D721Med (cell line): ENCODE measurements at regions not wholly inside any gene's neighbourhood (a gene's known extent, or its start where the extent isn't known, plus 50 kb on each side); places are given as distances from the start of the nearest gene placed in this dataset.

ENCODE experiments used
- DNase-seq: peaks from one replicate; pipeline ENCODE4 v3.0.0; 2011; ENCODE audit warnings: low spot score; ENCODE audit not compliant: insufficient read length
- FAIRE-seq: peaks from 2 replicates; lab custom pipeline; 2011; peaks lifted over from hg19 to GRCh38; lab: Jason Lieb, UNC
- TF ChIP-seq, protein P1 (sequence below): IDR thresholded peaks from 2 replicates; pipeline ENCODE4 v1.5.1; 2012; ENCODE audit warnings: mild to moderate bottlenecking, control low read depth; ENCODE audit not compliant: insufficient read depth; ENCODE audit errors: missing control alignments

DNA sequence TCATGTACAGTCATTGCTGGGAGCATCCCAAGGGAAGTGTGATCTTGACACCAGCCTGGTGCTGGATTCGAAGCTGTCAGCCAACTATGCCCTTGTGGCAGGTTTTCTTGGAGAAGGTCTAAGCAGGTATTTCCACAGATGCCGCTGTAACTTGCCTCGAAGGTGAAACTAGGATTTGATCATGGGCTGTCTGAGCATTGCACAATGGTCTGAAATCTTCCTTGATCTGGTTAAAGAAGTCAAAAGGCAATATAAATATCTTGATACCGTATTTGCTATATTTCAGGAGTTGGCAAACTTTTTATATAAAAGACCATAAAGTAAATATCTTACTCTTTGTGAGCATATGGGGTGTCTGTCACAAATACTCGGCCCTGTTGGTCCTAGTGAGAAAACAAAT, 206.8 kb downstream of the LYPLAL1 start:
- FAIRE-seq (no peak), DNase-seq (no peak)
- TF ChIP-seq, protein P1, sequence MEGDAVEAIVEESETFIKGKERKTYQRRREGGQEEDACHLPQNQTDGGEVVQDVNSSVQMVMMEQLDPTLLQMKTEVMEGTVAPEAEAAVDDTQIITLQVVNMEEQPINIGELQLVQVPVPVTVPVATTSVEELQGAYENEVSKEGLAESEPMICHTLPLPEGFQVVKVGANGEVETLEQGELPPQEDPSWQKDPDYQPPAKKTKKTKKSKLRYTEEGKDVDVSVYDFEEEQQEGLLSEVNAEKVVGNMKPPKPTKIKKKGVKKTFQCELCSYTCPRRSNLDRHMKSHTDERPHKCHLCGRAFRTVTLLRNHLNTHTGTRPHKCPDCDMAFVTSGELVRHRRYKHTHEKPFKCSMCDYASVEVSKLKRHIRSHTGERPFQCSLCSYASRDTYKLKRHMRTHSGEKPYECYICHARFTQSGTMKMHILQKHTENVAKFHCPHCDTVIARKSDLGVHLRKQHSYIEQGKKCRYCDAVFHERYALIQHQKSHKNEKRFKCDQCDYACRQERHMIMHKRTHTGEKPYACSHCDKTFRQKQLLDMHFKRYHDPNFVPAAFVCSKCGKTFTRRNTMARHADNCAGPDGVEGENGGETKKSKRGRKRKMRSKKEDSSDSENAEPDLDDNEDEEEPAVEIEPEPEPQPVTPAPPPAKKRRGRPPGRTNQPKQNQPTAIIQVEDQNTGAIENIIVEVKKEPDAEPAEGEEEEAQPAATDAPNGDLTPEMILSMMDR = no peak

DNA sequence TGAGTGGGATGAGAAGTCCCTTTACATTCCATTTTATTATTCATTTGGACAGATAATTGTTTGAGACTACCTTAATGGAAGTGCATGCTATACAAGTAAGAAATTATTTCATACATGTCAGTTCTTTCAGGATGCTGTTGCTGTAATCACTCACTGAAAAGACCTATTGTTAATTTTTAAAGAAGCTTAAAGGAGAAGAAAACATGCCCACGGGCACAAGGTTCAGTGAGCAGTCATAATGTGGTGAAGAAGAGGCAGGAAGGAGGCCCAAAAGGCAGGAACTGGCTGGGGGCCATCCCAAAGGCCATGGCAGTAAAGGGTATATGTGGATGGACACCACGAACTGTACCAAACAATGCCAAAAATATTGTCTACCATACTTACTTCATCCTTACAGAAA, 206.0 kb downstream of the LYPLAL1 start:
- FAIRE-seq = no peak
- DNase-seq = no peak
- TF ChIP-seq, protein P1 = no peak

DNA sequence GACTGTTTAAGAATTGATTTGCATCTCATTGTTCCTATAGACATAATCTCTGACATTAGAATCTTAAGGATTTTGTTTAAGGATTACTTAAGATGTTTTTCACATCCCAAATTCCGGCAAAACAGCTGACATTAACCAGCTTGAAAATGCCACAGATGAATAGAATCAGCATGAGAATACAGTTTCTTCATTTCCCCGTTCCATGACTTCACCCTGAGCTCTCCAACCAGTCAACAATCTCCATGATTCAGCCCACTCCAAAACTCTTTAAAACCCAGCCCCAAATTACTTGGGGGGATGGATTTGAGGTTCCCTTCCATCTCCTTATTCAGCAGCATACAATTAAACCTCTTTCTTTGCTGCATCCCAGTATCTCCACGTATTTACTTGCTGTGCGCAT, 201.0 kb downstream of the LYPLAL1 start:
- FAIRE-seq = peak; percentile 6
- TF ChIP-seq, protein P1 = no peak
- no peak for DNase-seq

DNA sequence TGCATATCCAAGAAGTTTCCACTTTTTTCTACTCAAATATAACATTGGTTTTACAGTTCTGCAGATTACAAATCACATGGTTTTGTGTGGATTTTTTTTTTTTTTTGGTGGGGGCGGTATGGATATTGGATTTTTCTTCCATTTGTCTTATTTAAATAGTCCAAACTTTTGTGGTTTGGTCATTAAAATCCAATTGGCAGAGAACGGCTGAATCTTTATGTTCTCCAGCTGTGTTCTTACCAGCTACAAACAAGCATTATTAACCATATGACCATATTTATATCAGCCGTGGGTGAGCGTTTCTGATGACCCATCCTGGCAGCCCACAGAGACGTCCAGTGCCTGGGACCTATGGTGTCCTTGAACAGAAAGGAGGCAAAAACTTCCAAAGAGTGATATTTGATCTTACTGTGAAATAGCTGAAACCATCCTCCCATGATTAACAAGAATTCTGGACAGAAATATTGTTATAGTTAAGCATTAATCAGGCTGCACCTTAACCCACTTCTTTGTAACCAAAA, 200.4 kb downstream of the LYPLAL1 start:
- TF ChIP-seq, protein P1 = no peak
- FAIRE-seq (no peak), DNase-seq (no peak)

DNA sequence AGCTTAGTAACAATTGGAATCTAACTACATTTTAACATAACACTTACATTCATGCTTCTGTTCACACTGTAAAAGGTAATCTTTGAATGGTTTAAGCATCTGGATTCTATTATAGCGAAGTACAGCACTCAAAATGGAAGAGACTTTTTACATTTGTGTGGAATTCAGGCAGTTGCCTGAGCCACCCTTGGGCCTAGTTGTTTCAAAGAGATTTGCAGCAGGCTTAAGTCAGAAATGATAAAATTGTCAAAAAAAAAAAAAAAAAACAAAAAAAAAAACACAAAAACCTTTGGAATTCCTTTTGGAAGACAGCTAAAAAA, 199.9 kb downstream of the LYPLAL1 start:
- TF ChIP-seq, protein P1 = no peak

DNA sequence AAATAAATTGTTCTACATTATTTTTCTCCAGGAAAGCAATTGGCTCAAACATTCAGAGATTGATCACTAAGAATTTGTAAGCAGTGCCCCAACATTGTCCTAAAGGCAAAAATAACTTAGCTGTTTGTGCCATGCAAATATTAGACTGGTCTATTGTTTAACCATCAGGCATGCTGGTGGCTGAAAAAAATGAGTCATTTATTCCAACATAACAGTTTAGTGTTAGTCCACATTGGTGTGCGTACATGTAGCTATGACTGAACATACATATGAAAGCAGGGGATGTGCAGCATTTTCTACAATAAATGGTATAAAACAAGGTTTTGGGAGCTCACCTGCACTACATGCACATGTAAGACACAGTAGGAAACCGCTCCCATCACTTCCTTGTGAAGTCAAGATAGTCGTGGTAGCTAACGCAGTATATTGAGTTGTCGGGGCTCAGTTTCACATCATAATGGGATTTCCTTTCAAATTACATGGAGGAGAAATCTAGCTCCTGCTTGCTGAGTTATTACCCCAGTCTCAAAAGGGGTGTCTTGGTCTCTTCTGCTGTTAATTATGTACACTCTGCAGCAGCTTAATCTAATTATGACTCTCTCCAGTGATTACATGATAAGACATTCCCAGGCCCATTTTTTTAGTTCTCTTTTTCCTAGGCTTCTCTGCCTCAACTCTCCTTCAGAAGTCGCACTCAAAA, 199.4 kb downstream of the LYPLAL1 start:
- TF ChIP-seq, protein P1 = no peak
- no peak for DNase-seq
- peak; percentile 79 for FAIRE-seq

More for the DNA sequence above, 199.9 kb downstream of the LYPLAL1 start:
- FAIRE-seq (no peak), DNase-seq (no peak)

DNA sequence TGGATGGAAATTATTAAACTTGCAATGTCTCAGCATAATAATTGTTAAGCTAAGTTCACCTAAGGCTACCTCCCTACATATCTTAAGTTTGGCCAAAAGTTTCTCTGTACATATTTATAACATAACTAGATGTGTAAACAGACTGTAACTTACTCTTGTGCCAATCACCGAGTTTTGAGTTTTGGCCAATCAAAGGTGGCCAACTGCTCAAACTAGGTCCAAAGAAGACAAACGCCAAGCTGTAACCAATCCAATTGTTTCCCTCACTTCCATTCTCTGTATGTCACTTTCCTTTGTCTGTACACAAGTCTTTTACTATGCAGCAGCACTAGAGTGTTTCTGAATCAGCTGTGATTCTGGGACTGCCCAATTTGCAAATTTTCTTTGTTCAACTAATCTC, 197.8 kb downstream of the LYPLAL1 start:
- no peak for DNase-seq
- peak; percentile 48 for FAIRE-seq
- TF ChIP-seq, protein P1 = no peak
